ENCODE measurements at regions not wholly inside any gene's neighbourhood (a gene's known extent, or its start where the extent isn't known, plus 50 kb on each side); places are given as distances from the start of the nearest gene placed in this dataset.

GRCh38 chr12:113766131-113766878 lies 199.8 kb downstream of the RBM19 start:
- ATAC-seq (ENCODE audit: low read depth), result no peak
- Mint-ChIP-seq H3K9me3 (peaks cover 2% of the 10 kb centered on the region), H3K27ac (no peak overlapping the region), H3K4me1 (no peaks in the 10 kb centered on the region), H3K27me3 (peaks cover 14% of the 10 kb centered on the region), H3K4me3 (no peak overlapping the region), H3K36me3 (ENCODE audit: low read depth) (no peaks in the 10 kb centered on the region)
- no peak for TF ChIP-seq CTCF (IDR thresholded peaks at IDR 0.05)
- intact Hi-C loops (cut with micrococcal nuclease), result no loop called here
- ChIA-PET POLR2A (no interaction called here), CTCF (no interaction called here)
- no peak for DNase-seq

GRCh38 chr12:113764661-113765060 lies 201.5 kb downstream of the RBM19 start:
- Mint-ChIP-seq H3K36me3 (ENCODE audit: low read depth) (no peaks in the 10 kb centered on the region), H3K27me3 (peaks cover 14% of the 10 kb centered on the region), H3K4me1 (no peaks in the 10 kb centered on the region), H3K9me3 (peaks cover 2% of the 10 kb centered on the region), H3K4me3 (no peak overlapping the region), H3K27ac (no peak overlapping the region)
- DNase-seq (no peak), ATAC-seq (ENCODE audit: low read depth) (no peak)
- TF ChIP-seq CTCF (IDR thresholded peaks at IDR 0.05), result no peak
- CTCF ChIA-PET, result no interaction called here
- POLR2A ChIA-PET, result no interaction called here
- intact Hi-C loops (cut with micrococcal nuclease), result no loop called here

GRCh38 chr12:113762882-113763816 lies 203.0 kb downstream of the RBM19 start:
- DNase-seq (no peak), ATAC-seq (ENCODE audit: low read depth) (no peak)
- TF ChIP-seq CTCF (IDR thresholded peaks at IDR 0.05), result no peak
- Mint-ChIP-seq H3K4me1 (no peaks in the 10 kb centered on the region), H3K27ac (no peak overlapping the region), H3K27me3 (peaks cover 14% of the 10 kb centered on the region), H3K4me3 (no peak overlapping the region), H3K9me3 (peaks cover 2% of the 10 kb centered on the region), H3K36me3 (ENCODE audit: low read depth) (no peaks in the 10 kb centered on the region)
- intact Hi-C loops (cut with micrococcal nuclease), result no loop called here
- ChIA-PET POLR2A (no interaction called here), CTCF (no interaction called here)

- ChIA-PET CTCF (no interaction called here), POLR2A (no interaction called here)
- TF ChIP-seq CTCF (IDR thresholded peaks at IDR 0.05), result no peak
- Mint-ChIP-seq H3K4me1 (no peaks in the 10 kb centered on the region), H3K4me3 (no peak overlapping the region), H3K27ac (no peak overlapping the region), H3K27me3 (peaks cover 16% of the 10 kb centered on the region), H3K36me3 (ENCODE audit: low read depth) (no peaks in the 10 kb centered on the region), H3K9me3 (peaks cover 2% of the 10 kb centered on the region)
- intact Hi-C loops (cut with micrococcal nuclease), result no loop called here
- no peak for ATAC-seq (ENCODE audit: low read depth)
- no peak for DNase-seq
Measured at GRCh38 chr12:113762155-113762881, 203.8 kb downstream of the RBM19 start.

- DNase-seq (no peak), ATAC-seq (ENCODE audit: low read depth) (no peak)
- Mint-ChIP-seq H3K9me3 (no peaks in the 10 kb centered on the region), H3K4me3 (no peak overlapping the region), H3K27me3 (peaks cover 22% of the 10 kb centered on the region), H3K36me3 (ENCODE audit: low read depth) (no peaks in the 10 kb centered on the region), H3K27ac (no peak overlapping the region), H3K4me1 (no peaks in the 10 kb centered on the region)
- intact Hi-C loops (cut with micrococcal nuclease), result no loop called here
- no peak for TF ChIP-seq CTCF (IDR thresholded peaks at IDR 0.05)
- ChIA-PET CTCF (no interaction called here), POLR2A (no interaction called here)
Measured at GRCh38 chr12:113759135-113759534, 207.0 kb downstream of the RBM19 start.

Measured in activated B cell treated with CpG ODN at 0.5 μM for 24 hours (primary cell).